UCSD-AML1 (cell line): ENCODE measurements at regions not wholly inside any gene's neighbourhood (a gene's known extent, or its start where the extent isn't known, plus 50 kb on each side); places are given as distances from the start of the nearest gene placed in this dataset.
"Not testable (repeated sequence)": the region's sequence is repeated elsewhere in the genome, so short reads cannot be mapped to it uniquely, and the experiment has no call there.

Experiments
- DNase-seq: peaks from one replicate; lab custom pipeline; 2025; ENCODE audit not compliant: unreplicated experiment; lab: John Stamatoyannopoulos, UW

- DNase-seq, result no peak
These were observed 107.3 kb upstream of the SLC24A2 start for GRCh38 chr9:19896161-19896560.

GRCh38 chr9:19895578-19895977, 106.7 kb upstream of the SLC24A2 start:
- not testable (repeated sequence) for DNase-seq

DNA sequence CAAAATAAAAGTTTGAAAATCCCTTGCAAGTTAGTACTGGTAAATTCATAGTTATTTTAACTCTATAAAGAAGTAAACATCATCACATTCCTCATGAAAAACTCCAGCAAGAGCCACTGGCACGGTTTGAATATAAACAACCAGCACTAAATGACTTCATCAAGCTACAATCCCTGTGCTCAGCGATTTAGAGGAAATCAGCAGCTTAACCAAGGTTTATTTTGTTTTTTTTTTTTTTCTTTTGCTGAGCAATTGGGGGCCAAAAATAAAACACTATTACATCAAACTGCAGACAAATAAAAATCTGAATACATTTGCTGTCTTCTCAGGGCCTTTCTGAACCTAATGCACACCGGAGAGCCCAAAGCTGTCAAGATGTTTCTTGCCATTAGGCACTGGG, 106.2 kb upstream of the SLC24A2 start:
- no peak for DNase-seq

DNA sequence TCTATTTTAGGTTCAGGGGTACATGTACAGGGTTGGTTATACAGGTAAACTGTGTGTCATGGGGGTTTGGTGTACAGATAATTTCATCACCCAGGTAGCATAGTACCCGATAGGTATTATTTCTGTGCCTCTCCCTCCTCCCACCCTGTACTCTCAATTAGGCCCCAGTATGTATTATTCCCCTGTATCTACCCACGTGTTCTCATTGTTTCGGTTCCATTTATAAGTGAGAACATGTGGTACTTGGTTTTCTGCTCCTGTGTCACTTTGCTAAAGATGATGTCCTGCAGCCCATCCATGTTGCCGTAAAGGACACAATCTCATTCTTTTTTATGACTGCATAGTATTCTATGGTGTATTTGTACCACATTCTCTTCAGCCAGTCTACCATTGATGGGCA, 96.8 kb upstream of the SLC24A2 start:
- DNase-seq, result no peak

GRCh38 chr9:19879062-19879461, 90.2 kb upstream of the SLC24A2 start:
- DNase-seq, result no peak

GRCh38 chr9:19876569-19877316, 87.9 kb upstream of the SLC24A2 start:
- DNase-seq, result no peak

GRCh38 chr9:19875291-19875920, 86.6 kb upstream of the SLC24A2 start:
- DNase-seq, result no peak

GRCh38 chr9:19873188-19873587, 84.4 kb upstream of the SLC24A2 start:
- DNase-seq, result not testable (repeated sequence)

GRCh38 chr9:19870988-19871387, 82.2 kb upstream of the SLC24A2 start:
- no peak for DNase-seq

DNA sequence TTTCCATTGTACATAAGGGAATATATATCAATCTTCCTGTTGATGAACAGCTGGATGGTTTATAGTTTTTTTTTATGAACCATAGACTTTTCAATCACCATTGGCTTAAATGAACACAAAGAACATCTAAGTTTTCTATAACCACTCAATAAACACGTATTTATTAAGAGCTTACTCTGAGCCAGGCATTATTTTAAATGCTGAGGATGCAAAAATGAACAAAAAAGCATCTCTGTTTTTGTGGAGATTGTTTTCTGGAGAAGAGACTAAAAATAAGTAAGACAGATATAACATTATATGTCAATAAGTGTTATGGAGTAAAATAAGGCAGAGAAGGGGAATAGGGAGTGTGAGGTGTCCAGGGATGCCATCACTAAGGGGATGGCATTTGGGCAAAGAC, 52.1 kb upstream of the SLC24A2 start:
- DNase-seq, result no peak
